A673 (cell line): ENCODE measurements at regions not wholly inside any gene's neighbourhood (a gene's known extent, or its start where the extent isn't known, plus 50 kb on each side); places are given as distances from the start of the nearest gene placed in this dataset.

Source experiments
- CTCF ChIP-seq: fragments of 300-800, 200-600 bp; sonication (generic); conservative IDR thresholded peaks from 2 replicates; pipeline ENCODE4 v1.5.1; 2017; ENCODE audit warnings: low read depth, mild to moderate bottlenecking, antibody characterized with exemption, low read length, moderate library complexity, mixed read lengths
- EZH2 ChIP-seq: fragments of 200-600 bp; sonication (generic); IDR thresholded peaks from 2 replicates; pipeline ENCODE4 v1.6.1; 2017; ENCODE audit warnings: borderline replicate concordance, low read depth, mild to moderate bottlenecking, mixed read lengths, antibody characterized with exemption, low read length; ENCODE audit not compliant: poor library complexity, severe bottlenecking

GRCh38 chr13:73851104-73851503 is 283.1 kb downstream of the KLF12 start:
- TF ChIP-seq CTCF (no peak), EZH2 (no peak)
